Stimulated activated naive CD8-positive, alpha-beta T cell treated with anti-CD3 and anti-CD28 coated beads, Interleukin-15, Interleukin-2, amounts not matched to agents 100 ng/mL and 50 ng/mL, for 24 hours (primary cell): ENCODE measurements at regions not wholly inside any gene's neighbourhood (a gene's known extent, or its start where the extent isn't known, plus 50 kb on each side); places are given as distances from the start of the nearest gene placed in this dataset.

Experiments
- H3K27ac Mint-ChIP-seq: one replicate; pipeline ENCODE4 v1.8.0; 2021; ENCODE audit warnings: mild to moderate bottlenecking, mixed read lengths
- H3K27me3 Mint-ChIP-seq: one replicate; pipeline ENCODE4 v1.8.0; 2021; ENCODE audit warnings: mixed read lengths
- H3K36me3 Mint-ChIP-seq: one replicate; pipeline ENCODE4 v1.8.0; 2021; ENCODE audit warnings: low read depth, mixed read lengths
- H3K4me1 Mint-ChIP-seq: one replicate; pipeline ENCODE4 v1.8.0; 2021; ENCODE audit warnings: low read depth, mixed read lengths
- H3K4me3 Mint-ChIP-seq: one replicate; pipeline ENCODE4 v1.8.0; 2021; ENCODE audit warnings: mild to moderate bottlenecking, mixed read lengths
- H3K9me3 Mint-ChIP-seq: one replicate; pipeline ENCODE4 v1.8.0; 2021; ENCODE audit warnings: mixed read lengths

DNA sequence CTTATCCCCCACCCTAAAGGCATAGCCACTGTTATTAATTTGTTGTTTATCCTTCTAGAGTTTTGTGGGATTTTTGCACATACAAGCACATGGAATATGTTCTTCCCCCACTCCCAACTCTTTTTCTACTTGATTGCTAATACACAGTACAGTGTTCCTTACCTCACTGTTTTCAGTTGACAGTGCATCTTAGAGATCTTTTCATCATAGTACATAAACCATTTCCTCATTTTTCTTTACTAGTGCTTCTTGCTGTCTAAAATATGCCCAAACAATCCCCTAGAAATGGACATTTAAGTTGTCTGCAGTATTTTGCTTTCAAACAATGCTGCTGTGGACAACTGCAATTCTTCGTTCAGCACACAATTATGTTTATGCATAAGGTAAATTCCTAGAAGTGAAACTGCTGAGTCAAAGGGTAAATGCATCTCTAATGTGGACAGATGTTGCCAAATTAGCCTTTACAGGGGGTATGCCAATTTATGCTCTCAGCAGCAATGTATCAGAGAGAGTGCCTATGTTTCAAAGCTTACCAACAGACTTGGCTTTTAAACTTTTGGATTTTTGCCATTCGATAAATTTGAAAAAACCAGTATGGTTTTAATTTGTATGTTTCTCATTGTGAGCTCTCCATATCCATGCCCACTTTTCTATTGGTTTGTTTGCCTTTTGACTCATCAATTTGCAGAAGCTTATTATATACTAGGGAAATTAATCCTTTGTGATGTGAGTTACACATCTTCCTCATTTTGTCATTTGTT, 132.6 kb downstream of the MRPS6 start:
- Mint-ChIP-seq H3K27ac (no peak overlapping the region), H3K4me1 (peaks cover 29% of the 10 kb centered on the region), H3K9me3 (peaks cover 13% of the 10 kb centered on the region), H3K27me3 (peaks cover 3% of the 10 kb centered on the region), H3K4me3 (no peak overlapping the region), H3K36me3 (no peaks in the 10 kb centered on the region)

DNA sequence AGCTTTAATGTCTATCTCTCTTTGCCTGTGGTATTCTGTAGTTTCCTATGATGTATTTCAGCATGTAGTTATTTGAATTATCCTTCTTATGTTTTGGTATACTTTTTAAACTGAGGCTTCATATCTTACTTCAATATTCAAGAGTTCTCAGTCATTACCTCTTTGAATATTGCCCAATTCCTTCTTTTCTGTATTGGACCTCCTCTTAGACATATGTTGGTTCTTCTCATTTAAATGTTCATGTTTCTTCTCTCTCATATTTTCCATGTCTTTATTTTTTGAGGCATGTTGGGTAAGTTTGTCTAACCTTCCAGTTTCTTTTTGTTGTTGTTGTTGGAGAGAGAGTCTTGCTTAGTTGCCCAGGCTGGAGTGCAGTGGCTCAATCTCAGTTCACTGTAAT, 140.6 kb downstream of the MRPS6 start:
- Mint-ChIP-seq H3K27me3 (no peaks in the 10 kb centered on the region), H3K4me3 (no peak overlapping the region), H3K4me1 (no peaks in the 10 kb centered on the region), H3K36me3 (peaks cover 4% of the 10 kb centered on the region), H3K27ac (no peak overlapping the region), H3K9me3 (peaks cover 22% of the 10 kb centered on the region)

DNA sequence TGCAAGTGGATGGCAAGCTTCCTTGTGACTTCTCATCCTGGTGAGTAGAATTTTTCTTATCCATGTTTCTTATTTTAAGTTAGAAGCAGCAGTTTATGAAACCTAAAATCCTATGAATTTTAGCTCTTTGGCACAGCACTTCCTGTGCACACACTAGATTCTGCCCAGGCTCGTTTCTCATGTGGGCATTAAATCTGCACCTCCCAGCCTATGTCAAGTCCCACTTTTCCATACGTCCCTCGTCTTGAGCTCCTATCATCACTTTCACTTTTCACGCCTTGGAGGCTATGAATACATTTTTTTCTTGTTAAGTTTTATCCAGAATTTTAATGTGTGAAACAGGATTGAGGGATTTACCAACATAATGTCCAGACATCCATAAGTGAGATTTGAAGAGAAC, 142.1 kb downstream of the MRPS6 start:
- H3K9me3 Mint-ChIP-seq, result peaks cover 12% of the 10 kb centered on the region
- no peak overlapping the region for H3K4me3 Mint-ChIP-seq
- no peaks in the 10 kb centered on the region for H3K27me3 Mint-ChIP-seq
- H3K27ac Mint-ChIP-seq, result no peak overlapping the region
- H3K4me1 Mint-ChIP-seq, result peaks cover 4% of the 10 kb centered on the region
- peaks cover 4% of the 10 kb centered on the region for H3K36me3 Mint-ChIP-seq

DNA sequence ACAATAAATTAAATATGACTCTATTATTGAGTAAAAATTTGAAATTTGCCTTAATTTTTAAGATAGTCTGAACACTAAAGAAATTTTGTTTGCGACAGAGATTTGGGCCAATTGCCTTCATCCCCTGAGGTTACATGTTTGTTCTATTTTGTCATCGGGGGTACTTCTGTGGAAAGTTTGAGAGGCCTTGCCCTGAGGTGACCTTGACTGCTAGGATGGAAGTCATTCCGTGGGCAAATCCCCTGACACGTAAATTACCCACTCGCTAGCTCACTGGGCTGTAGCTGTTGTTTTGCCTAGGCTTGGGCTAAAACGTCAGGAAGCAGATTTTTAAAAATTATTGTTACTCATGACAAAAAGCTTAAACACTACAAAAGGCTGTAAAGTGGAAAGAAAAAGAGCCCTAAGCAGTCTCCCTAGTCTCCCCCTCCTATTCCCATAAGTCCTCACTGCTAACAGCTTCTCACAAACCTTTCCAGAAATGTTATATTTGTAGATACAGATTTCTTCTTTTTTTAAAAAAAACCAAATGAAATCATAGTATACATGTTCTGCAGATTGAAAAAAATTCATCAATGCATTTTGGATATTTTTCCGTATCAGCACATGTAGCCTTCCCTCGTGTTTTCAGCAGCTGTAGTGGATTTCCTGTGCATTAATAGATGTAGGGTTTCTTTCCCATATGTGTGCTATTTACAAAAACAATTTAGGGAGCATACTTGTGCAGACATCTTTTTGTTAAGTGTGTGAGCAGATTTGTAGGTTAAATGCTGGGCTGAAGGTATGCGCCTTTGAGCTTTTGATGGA, 142.7 kb downstream of the MRPS6 start:
- Mint-ChIP-seq H3K36me3 (peaks cover 4% of the 10 kb centered on the region), H3K27me3 (no peaks in the 10 kb centered on the region), H3K9me3 (peaks cover 11% of the 10 kb centered on the region), H3K4me3 (no peak overlapping the region), H3K27ac (no peak overlapping the region), H3K4me1 (peaks cover 10% of the 10 kb centered on the region)

DNA sequence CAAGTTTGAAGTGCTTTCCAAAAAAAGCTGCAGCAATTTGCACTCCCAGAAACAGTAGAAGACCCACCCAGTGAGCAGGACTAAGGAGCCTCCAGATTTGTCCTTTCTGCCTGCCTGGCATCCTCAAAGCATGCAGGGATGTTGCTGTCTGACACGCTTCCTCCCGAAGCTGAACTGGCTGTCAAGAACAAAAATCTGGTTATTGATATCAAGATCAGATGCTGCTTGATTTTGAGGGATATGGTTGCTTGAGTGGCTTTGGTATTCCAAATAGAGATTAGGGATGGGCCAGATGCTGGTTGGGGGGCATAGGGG, 143.3 kb downstream of the MRPS6 start:
- Mint-ChIP-seq H3K27ac (no peak overlapping the region), H3K4me1 (peaks cover 11% of the 10 kb centered on the region), H3K27me3 (no peaks in the 10 kb centered on the region), H3K4me3 (no peak overlapping the region), H3K36me3 (peaks cover 4% of the 10 kb centered on the region), H3K9me3 (peaks cover 11% of the 10 kb centered on the region)

DNA sequence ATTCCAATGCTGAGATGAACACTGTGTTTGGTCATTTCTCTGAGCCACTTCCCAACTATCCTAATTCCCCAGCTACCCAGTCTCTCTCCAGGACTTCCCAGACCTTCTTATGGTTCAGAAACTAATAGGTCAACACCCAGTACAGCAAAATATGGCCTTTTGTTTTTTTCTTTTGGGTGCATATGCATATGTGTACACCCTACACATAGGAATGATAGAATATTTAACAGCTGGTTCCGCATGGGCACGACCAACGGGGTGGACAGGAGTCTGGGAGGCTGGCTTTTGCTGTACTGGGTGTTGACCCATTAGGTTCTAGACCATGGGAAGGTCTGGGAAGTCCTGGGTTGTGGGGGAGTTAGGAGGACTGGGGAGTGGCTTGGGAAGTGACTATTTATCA, 143.9 kb downstream of the MRPS6 start:
- no peaks in the 10 kb centered on the region for H3K27me3 Mint-ChIP-seq
- H3K9me3 Mint-ChIP-seq, result peaks cover 11% of the 10 kb centered on the region
- H3K36me3 Mint-ChIP-seq, result peaks cover 4% of the 10 kb centered on the region
- no peak overlapping the region for H3K4me3 Mint-ChIP-seq
- no peak overlapping the region for H3K27ac Mint-ChIP-seq
- peaks cover 11% of the 10 kb centered on the region for H3K4me1 Mint-ChIP-seq

DNA sequence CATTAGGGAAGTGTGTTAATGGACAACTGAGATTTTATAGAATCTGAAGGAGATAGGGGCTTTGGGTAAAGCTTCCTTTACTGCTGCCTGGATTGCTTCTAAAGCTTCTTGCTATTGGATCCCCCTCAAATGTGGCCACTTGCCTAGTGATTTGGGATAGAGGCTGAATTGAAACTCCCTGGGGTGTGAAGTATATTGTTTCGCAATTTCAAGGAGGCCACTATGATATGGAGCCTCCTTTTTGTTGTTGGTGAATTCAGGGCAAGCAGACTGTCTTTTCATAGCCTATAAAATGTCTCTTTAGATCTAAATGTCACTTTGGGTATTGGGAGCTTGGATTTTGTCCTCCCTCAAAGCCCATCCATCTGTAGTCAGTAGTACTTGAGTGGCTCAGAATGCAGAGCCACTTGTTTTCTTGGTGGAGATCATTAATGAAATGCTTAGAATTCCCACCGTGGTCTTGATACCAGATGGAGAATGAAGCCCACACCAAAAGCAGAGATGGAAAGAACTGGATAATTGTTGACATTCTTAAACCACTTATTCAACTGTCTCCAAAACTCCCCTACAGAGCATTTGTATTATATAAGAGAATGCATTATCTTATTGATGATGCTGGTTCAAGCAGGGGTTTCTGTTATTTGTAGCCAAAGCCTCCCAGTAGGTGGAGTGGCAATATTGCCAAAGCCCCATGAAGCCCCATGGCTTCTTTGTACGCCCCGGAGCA, 144.3 kb upstream of the KCNE2 start:
- peaks cover 6% of the 10 kb centered on the region for H3K9me3 Mint-ChIP-seq
- peaks cover 6% of the 10 kb centered on the region for H3K27me3 Mint-ChIP-seq
- peaks cover 11% of the 10 kb centered on the region for H3K4me1 Mint-ChIP-seq
- no peak overlapping the region for H3K27ac Mint-ChIP-seq
- H3K4me3 Mint-ChIP-seq, result no peak overlapping the region
- H3K36me3 Mint-ChIP-seq, result peaks cover 7% of the 10 kb centered on the region

DNA sequence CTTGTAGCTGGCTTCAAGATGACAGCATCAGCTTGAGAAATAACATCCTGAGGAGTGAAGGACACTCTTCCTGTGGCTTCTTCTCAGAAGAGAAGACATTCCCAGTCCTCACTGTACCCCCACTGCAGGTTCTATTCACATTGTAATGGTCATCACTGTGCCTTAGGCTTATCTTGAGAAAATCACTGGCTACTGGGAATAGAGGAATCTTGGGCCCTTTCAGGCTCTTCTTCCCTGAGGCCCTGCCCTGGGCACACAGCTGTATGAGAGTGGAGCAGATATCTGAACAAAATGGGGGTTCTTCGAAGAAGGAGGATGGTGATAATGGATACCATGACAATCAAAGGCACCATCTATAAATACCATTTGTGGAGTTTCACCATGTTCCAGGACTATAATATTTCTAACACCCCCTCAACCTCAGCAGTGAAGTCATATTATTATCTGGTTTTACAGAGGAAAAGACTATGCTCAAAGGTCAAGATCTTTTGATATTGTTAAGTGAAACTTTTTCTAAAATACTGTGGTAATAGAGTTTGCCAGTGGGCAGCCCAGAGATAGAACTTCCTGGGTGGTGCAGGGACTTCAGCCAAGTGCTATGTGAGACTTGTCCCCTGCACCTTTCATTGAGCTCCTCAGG, 143.1 kb upstream of the KCNE2 start:
- no peak overlapping the region for H3K27ac Mint-ChIP-seq
- H3K4me3 Mint-ChIP-seq, result no peak overlapping the region
- H3K27me3 Mint-ChIP-seq, result peaks cover 6% of the 10 kb centered on the region
- no peaks in the 10 kb centered on the region for H3K9me3 Mint-ChIP-seq
- peaks cover 3% of the 10 kb centered on the region for H3K36me3 Mint-ChIP-seq
- H3K4me1 Mint-ChIP-seq, result peaks cover 11% of the 10 kb centered on the region

DNA sequence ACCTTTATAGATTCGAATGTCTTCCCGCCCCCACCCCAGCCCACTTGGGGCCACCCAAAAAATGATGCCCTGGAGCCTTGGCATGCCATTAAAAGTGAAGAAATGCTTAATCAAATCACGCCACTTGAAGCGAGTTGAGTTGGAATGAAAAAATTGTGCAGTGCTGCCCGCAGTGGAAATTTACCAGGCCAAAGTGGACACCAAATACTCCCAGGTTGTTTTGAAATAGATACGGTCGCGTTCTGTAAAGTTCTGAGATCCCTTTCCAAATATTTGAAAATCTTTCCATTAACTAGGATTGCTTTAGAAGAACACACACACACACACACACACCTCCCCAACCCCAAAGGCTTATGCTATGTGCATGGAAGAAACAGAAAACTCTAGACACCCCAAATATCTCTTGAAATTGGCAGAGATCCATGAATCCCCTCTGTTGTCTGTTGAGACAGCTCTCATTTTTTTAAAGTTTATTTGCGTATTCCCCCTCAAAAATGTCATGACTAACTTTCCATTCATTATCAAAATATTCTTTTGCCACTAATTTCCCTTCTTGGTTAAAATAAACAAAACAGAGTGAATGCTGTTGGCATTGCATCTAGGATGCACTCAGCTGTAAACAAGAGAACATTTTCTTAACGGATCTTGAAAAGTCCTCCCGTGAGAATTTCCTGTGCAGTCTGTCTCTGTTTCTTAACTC, 142.3 kb upstream of the KCNE2 start:
- H3K4me1 Mint-ChIP-seq, result peaks cover 11% of the 10 kb centered on the region
- H3K36me3 Mint-ChIP-seq, result peaks cover 3% of the 10 kb centered on the region
- H3K27me3 Mint-ChIP-seq, result peaks cover 6% of the 10 kb centered on the region
- H3K9me3 Mint-ChIP-seq, result no peaks in the 10 kb centered on the region
- no peak overlapping the region for H3K27ac Mint-ChIP-seq
- no peak overlapping the region for H3K4me3 Mint-ChIP-seq

DNA sequence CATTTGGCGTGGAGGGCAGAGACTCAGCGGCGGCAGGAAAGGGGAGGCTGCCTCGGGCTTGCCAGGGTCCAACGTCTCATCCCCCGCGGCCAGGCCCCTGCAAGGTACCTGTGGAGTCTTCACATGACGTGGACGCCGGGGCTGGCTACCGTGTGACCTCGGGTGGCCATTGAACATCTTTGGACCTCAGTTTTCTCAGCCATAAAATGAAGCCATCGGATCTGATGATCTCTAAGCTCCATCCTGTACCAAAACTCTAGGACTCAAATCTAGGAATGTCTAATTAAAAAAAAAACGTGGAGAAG, 141.8 kb upstream of the KCNE2 start:
- H3K27me3 Mint-ChIP-seq, result peaks cover 6% of the 10 kb centered on the region
- H3K36me3 Mint-ChIP-seq, result peaks cover 3% of the 10 kb centered on the region
- no peaks in the 10 kb centered on the region for H3K9me3 Mint-ChIP-seq
- H3K4me1 Mint-ChIP-seq, result peaks cover 11% of the 10 kb centered on the region
- no peak overlapping the region for H3K27ac Mint-ChIP-seq
- no peak overlapping the region for H3K4me3 Mint-ChIP-seq

DNA sequence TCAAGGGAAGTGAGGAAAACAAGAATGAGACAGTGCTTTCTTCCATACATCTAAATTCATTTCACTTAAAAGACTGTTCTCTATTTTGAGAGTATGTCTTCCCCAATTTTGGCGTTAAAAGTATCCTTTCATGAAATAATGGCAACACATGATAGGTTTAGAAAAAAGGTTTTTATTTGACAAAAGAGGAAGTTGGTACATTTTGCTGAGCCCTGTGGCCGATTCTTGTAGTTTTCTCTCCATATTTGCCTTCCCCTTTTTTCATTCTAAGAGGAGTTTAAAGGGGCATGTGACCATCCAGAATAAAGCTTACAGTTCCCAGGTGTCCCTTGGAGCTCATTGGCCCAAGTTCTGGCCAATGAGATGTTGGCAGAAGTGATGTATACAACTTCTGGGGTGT, 140.4 kb upstream of the KCNE2 start:
- H3K36me3 Mint-ChIP-seq, result peaks cover 3% of the 10 kb centered on the region
- no peak overlapping the region for H3K4me3 Mint-ChIP-seq
- H3K27ac Mint-ChIP-seq, result no peak overlapping the region
- no peaks in the 10 kb centered on the region for H3K9me3 Mint-ChIP-seq
- H3K4me1 Mint-ChIP-seq, result peaks cover 11% of the 10 kb centered on the region
- H3K27me3 Mint-ChIP-seq, result peaks cover 6% of the 10 kb centered on the region

DNA sequence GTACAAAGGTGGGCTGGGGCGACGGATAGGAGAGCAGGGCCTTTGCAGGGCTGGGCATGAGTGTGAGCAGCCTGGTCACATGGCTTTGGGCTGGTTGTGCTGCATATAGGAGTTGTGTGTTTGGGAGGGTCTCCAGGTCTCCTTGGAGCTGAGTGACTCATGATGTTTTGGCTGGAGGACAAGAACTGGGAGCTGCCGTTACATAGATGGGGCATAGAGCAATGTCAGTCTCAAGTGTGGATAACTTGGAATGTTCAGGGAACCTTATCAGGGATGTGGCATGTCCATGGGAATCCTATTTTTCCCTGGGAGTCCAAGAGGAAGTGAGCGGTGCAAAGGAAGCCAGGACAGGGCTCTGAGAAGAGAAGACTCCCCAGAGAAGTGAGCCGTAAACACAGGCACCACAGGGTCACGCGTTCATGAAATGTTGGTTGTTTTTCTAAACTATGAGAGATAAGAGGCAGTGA, 136.4 kb upstream of the KCNE2 start:
- Mint-ChIP-seq H3K27ac (no peak overlapping the region), H3K36me3 (peaks cover 3% of the 10 kb centered on the region), H3K4me1 (no peaks in the 10 kb centered on the region), H3K27me3 (peaks cover 6% of the 10 kb centered on the region), H3K9me3 (no peaks in the 10 kb centered on the region), H3K4me3 (no peak overlapping the region)

DNA sequence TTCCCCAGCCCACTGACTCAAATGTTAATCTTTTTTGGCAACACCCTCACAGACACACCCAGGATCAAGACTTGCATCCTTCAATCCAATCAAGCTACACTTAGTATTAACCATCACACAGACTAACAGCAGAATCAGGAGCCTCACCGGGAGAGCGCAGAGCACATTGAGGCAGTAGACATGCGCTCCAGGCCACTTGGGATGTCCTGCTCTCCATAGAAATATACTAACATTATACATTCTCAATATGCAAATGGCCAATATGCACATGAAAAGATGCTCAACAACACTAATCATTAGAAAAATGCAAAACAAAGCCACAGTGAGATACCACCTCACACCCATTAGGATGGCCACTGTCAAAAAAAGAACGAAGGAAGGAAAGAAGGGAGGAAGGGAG, 135.0 kb upstream of the KCNE2 start:
- Mint-ChIP-seq H3K27ac (no peak overlapping the region), H3K9me3 (no peaks in the 10 kb centered on the region), H3K4me3 (no peak overlapping the region), H3K4me1 (no peaks in the 10 kb centered on the region), H3K27me3 (peaks cover 4% of the 10 kb centered on the region), H3K36me3 (peaks cover 3% of the 10 kb centered on the region)

DNA sequence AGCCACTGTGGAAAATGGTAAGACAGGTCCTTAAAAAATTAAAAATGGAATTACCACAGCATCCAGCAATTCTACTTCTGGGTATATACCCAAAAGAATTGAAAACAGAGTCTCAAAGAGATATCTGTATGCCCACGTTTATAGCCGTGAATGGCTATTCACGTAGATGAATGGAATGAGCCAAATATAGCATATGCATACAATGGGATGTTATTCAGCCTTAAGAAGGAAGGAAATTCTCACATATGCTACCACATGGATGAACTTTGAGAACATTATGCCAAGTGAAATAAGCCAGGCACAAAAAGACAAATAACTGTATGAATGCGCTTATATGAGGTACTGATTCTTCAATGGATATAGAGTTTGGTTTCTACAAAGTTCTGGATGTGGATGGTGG, 134.5 kb upstream of the KCNE2 start:
- H3K9me3 Mint-ChIP-seq, result no peaks in the 10 kb centered on the region
- H3K36me3 Mint-ChIP-seq, result no peaks in the 10 kb centered on the region
- H3K4me1 Mint-ChIP-seq, result no peaks in the 10 kb centered on the region
- no peak overlapping the region for H3K27ac Mint-ChIP-seq
- H3K27me3 Mint-ChIP-seq, result no peaks in the 10 kb centered on the region
- H3K4me3 Mint-ChIP-seq, result no peak overlapping the region
